ENCODE measurements at regions not wholly inside any gene's neighbourhood (a gene's known extent, or its start where the extent isn't known, plus 50 kb on each side); places are given as distances from the start of the nearest gene placed in this dataset.

DNA sequence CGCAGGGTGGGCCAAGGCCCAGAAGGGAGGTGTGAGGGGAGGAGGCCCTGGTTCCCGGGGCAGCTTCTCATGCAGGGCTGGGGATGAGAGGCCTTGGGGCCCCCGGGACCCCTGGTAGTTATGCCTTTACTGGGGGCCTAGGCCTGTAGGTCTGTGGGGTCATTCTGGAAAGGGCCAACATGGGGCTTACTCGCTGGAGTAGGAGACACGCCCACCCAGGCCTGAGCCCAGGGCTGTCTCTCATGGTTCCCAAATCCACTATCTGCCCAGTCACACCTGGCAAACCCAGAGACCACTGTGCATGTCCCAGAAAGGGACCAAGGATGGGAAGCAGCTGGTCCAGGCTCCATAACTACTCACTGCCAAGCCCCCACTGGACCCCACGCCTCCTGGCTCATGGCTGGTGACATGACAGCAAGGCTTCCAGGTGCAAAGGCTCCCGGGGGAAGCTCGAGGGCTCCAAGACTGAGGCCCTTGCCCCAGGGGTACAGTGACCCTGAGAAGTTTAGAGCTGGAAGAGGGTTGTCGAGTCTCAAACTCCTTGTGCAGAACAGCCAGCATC is 64.2 kb upstream of the ATP12A start:
- TF ChIP-seq ZNF121 (CRISPR knock-in tag; IDR thresholded peaks at IDR 0.05) (no peak), OVOL2 (CRISPR knock-in tag; IDR thresholded peaks at IDR 0.05; ENCODE audit: borderline replicate concordance) (no peak), ETV6 (CRISPR knock-in tag; IDR thresholded peaks at IDR 0.05) (no peak), CTCF (IDR thresholded peaks at IDR 0.05) (no peak), CBFB (CRISPR knock-in tag; IDR thresholded peaks at IDR 0.05; ENCODE audit: low read depth) (no peak), FOXJ3 (CRISPR knock-in tag; IDR thresholded peaks at IDR 0.05; ENCODE audit: borderline replicate concordance) (no peak), ZNF263 (CRISPR knock-in tag; IDR thresholded peaks at IDR 0.05; ENCODE audit: low read depth) (no peak)
- TF ChIP-seq, protein P1, sequence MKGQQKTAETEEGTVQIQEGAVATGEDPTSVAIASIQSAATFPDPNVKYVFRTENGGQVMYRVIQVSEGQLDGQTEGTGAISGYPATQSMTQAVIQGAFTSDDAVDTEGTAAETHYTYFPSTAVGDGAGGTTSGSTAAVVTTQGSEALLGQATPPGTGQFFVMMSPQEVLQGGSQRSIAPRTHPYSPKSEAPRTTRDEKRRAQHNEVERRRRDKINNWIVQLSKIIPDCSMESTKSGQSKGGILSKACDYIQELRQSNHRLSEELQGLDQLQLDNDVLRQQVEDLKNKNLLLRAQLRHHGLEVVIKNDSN (CRISPR knock-in tag; IDR thresholded peaks at IDR 0.05), result no peak
- TF ChIP-seq, protein P2, sequence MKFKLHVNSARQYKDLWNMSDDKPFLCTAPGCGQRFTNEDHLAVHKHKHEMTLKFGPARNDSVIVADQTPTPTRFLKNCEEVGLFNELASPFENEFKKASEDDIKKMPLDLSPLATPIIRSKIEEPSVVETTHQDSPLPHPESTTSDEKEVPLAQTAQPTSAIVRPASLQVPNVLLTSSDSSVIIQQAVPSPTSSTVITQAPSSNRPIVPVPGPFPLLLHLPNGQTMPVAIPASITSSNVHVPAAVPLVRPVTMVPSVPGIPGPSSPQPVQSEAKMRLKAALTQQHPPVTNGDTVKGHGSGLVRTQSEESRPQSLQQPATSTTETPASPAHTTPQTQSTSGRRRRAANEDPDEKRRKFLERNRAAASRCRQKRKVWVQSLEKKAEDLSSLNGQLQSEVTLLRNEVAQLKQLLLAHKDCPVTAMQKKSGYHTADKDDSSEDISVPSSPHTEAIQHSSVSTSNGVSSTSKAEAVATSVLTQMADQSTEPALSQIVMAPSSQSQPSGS (CRISPR knock-in tag; IDR thresholded peaks at IDR 0.05; ENCODE audit: borderline replicate concordance, low read depth), result no peak
